HG03159 (cell line): ENCODE measurements at regions not wholly inside any gene's neighbourhood (a gene's known extent, or its start where the extent isn't known, plus 50 kb on each side); places are given as distances from the start of the nearest gene placed in this dataset.

Experiments used
- ATAC-seq: cut with Tn5 transposase; IDR thresholded peaks from one replicate; pipeline ENCODE4 v1.9.1; 2021; ENCODE audit warnings: mild to moderate bottlenecking, moderate library complexity; ENCODE audit not compliant: unreplicated experiment

GRCh38 chr20:61049684-61050083, 202.4 kb upstream of the CDH4 start:
- ATAC-seq: no peak

DNA sequence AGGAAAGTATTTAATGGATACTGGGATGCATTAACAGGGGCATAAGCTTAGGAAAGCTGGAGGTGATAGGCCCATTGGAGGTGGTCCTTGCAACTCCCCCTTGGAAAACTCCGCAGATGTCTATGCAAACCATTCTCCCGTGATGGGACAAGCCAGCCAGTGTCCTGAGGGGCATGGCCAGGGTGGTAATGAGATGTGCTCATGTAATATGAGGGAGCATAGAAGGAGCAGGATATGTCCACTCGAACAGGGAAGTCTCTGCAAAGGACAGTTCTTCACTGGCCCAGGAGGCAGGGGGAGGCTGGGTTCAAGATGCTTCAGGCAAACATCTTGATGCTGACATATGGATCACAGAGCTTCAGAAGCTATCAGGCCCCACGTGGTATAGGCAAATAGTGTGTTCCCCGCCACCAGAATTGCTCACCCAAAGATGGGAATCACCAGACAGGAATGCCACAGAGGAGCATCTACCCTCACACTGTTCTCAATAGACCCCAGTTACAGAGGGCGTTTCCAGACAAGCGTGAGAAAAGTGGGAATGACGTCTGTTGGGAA, 201.6 kb upstream of the CDH4 start:
- no peak for ATAC-seq

DNA sequence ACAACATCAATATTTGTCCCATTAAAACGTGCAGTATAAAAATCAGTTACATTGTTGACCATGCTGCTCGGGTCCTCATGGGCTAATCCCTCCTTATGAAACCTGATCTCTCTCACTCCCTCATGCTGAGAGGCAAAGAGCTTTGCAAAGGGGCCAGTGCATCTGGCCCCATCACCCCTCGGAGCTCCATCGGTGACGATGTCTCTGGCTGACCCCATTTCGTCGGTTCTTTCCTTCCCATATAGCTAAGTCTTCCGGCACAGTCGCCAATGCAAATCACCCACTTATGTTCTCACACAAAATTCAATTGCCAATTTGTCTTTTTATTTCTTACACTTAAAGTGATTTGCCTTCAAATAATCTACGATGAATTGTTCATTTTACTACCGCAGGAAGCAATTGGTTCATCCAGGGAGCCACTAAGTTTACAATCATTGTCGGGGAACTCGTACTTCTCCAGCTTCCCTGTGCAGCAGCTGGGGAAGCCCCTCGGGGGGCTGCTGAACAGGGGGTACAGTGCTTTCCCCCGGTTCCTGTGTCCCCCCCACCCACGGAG, 199.8 kb upstream of the CDH4 start:
- no peak for ATAC-seq

DNA sequence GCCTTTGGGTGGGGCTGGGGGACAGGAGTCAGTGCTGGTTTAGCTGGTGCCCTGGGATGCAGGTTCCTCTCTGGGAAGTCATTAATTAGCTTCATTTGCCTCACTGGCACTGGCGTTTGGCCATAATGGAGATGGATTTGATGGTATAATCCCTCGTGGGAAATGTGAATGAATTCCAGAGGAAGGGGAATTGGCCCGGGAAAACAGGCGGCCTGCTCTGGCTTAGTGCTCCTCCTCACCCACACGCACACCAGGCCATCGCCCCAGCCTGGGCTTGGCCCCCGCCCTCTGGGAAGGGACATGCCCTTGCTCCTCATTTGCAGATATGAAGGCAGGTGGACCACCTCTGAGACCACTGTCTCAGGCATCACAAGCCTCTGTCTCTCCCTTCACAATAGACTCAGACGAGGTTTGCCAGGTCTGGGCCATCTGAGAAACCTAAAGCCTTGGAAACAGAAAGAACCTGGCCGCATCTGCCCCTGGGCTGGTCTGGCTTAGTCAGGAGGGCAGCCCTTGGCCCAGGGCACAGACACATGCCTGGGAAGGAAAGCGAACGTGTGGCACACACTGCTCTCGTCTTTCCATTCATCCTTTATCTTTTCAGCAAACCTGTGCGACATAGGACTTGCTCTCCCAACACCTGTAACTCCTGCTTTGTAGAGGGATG, 199.2 kb upstream of the CDH4 start:
- ATAC-seq: no peak

DNA sequence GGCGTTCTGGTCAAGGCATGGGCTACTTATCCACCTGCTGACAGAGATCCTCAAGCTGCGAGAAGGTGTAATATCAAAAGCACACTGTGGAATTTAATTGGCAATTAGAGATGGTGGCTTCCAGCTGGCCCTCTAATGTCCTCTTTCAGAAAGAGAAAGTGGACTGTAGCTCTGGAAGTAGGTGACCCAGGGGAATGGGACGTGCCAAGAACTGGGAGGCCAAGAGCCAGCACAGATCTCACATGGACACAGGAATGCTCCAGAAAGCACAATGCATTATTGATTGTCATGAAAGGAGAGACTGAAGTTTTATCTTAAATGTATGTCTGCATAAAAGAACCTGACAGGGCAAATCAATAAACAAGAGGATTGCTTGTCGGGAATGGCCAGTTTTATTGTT, 198.6 kb upstream of the CDH4 start:
- no peak for ATAC-seq

DNA sequence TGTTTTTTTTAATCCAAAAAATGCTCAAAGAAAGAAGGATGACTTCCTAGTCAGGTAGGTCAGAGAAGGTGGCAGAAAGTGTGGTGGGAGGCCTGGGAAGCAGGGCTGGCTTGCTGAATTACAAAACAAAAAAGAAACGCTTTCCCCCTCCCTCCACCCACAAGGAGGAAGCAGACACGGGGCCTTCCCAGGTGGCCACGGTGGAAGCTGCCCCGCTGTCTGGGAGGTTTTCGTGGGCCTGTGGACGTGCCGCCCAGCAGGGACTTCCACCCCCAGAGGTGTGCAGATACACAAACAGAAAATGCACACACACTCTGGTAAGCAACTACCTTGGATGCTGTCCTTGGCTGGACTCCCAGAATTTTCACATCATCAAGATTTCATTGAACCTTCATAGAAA, 198.2 kb upstream of the CDH4 start:
- no peak for ATAC-seq

- no peak for ATAC-seq
These were observed 197.7 kb upstream of the CDH4 start for GRCh38 chr20:61054411-61054810.

GRCh38 chr20:61055180-61056010, 196.7 kb upstream of the CDH4 start:
- ATAC-seq: no peak

DNA sequence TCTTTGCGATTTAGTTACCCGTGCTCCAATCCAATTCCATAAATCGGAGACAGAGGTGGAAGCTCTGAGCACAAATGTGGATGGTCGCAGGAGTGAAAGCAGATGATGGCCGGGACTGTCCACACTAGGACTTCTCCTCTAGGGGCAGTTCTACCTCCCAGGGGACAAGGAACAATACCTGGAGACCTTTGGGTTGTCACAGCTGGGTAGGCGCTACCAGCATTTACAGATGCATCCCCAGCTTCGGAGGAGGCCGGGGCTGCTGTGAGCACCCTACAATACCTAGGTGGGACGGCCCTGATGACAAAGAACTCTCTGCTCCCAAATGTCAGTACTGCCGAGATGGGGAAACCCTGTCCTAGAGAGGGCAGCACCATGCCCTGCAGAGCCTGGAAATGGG, 195.9 kb upstream of the CDH4 start:
- no peak for ATAC-seq

DNA sequence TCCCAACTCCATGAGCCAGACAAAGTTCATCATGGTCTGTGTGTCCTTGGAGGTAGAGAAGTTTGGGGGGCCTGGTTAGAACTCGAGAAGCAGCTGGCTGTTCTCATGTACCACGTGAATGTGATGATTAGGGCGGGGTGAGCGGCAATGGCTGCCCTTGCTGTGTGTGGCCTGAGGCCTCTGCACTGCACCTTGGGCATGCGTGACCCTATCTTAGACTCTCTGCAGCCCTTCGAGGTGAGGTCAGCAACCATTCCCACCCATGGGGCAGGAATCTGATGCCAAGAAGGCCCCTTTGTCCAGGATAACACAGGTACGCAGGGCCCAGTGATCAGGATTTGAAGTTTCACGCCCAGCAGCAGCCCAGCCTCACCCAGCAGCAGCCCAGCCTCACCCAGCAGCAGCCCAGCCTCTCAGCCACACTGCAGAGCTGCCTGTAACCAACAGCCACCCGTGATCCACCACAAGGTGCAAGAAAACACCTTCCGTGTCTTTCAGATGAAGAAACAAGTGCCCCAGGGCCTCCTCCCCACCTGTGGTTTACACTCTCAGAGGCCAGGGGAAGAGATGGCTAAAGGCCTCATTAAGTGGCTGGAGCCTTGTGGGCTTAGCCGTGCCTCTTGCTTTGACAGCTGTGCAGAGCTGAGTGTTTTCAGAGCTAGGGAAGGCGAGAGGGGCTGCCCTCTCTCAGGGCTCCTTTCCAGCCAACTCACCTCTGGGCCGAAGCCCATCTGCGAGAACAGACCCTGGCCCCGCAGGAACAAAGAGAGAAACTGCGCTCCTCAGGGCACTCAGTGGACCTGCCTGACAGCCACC, 195.2 kb upstream of the CDH4 start:
- no peak for ATAC-seq

DNA sequence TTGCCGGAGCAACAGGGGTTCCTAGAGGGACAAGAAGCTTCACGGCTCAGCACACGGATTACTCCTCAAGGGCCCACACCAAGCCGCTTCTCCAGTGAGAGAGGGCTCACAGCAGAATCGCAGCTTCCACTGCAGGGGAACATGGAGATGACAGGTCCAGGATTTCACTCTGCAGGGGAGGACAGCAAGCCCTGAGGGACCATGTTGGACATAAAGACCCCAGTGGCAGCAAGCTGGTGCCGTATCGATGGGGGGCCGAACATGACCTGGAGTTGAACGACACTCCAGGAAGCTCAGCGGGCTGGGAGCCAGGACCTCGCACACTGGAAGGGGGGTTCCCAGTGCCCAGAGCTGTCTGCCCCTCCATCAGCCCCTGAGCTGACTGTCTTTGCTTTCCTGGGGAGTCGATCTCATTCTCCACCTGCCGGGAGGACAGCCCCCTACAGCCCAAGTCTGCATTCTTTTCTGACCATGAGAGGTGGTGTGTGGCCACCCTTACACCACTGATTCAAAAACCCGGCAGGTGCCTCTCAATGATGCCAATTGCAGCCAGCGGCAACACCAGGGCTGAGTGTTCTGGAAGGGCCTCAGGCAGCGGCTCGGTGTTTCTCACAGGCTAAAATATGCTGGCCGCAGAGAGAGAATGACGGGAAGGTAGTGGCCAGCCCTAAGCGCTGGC, 194.5 kb upstream of the CDH4 start:
- no peak for ATAC-seq

DNA sequence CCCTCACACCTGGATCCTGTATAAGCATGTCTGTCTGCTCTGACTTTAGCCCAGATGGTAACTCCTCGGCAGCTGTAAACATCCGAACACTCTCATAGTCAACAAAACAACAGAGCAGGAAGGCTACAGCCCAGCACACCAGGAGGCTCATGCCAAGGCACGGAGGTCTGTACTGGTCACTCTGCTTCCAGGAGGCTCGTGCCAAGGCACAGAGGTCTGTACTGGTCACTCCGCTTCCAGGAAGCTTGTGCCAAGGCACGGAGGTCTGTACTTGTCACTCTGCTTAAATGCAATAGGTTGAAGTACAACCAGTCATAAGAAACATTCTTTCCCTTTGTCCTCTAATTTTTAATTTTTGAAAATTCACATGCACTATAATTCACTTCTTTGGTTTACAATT, 190.1 kb upstream of the CDH4 start:
- ATAC-seq: no peak

GRCh38 chr20:61065853-61066252, 186.2 kb upstream of the CDH4 start:
- no peak for ATAC-seq

DNA sequence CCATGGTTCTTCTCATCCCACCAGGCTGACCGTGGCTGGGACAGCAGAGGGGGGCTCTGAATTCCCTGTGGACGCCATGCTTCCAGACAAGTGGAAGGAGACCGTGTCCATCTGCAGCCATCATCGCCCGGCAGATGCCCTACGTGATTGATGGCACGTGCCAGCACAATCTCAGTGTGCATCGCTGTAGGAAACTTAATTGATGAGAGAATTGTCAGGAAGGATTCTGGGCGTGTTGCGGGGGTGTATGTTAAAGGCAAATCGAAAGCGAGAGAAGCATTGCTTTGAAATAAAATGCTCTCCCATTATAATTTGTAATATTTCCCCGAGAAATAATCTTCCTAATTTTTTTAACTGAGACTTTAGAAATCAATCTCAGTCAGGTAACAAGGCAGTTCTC, 185.5 kb upstream of the CDH4 start:
- ATAC-seq: no peak

DNA sequence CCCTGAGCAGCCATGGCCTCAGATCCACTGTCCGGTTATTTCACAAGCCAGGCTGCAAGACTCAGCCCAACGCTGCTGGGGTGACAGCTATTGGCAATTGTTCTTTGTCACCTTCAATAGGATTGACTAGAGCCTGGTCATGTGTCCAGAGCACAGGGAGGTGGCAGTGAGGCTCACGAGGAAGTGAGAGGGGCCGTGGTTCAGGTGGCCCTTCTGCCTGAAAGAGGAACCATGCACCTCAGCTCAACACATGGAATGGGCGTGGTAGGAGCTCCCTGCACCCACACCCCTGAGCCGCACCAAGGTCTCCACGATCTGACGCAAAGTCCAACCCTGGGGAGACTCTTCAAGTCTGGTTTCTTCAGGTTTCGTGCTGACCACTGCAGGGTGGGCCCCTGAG, 184.8 kb upstream of the CDH4 start:
- ATAC-seq: no peak

DNA sequence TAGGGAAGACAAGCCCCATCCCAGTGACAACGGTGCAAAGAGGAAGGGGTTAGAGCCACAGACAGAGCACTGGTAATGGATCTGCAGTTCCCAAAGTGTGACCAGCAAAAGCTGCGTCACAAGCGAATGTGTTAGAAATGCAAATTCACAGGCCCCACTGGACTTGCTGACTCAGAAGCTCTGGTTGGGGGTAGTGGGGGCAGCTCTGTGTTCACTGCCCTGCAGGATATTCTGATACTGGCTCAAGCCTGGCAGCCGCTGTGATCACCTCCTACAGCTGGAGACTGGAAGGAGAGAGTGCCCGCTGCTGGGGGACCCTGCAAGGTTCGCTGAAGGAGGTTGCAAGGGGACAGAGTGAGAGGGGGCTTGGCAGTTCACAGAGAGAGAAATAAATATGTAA, 179.7 kb upstream of the CDH4 start:
- no peak for ATAC-seq

- no peak for ATAC-seq
These were observed 178.7 kb upstream of the CDH4 start for GRCh38 chr20:61073376-61073775.

DNA sequence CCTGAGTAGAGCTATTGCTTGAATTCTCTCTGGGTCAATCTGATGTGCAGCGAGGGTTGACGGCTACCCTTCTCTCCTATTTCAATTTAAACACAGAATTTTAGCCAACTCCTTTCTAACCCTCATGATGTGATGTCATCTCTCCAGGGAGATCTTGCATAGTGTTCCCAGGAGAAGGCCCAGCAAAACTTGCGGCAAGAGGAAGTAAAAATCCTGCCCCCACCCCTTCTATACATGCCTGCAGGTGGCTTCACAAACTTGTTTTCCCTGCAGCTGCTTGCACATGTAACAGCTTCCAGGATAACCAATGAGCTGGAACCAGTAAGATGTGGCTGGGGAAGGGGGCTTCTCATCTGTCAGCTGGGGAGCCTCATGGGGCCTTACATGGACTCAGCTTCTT, 169.3 kb upstream of the CDH4 start:
- no peak for ATAC-seq

GRCh38 chr20:61083431-61083830, 168.6 kb upstream of the CDH4 start:
- ATAC-seq: no peak

GRCh38 chr20:61086031-61086430, 166.0 kb upstream of the CDH4 start:
- no peak for ATAC-seq

- no peak for ATAC-seq
These were observed 161.5 kb upstream of the CDH4 start for GRCh38 chr20:61090541-61090940.
